SU-DHL-6 (cell line): ENCODE measurements at regions not wholly inside any gene's neighbourhood (a gene's known extent, or its start where the extent isn't known, plus 50 kb on each side); places are given as distances from the start of the nearest gene placed in this dataset.

Experiments
- CTCF ChIP-seq: fragments of 200-600 bp; sonication (generic); IDR thresholded peaks from one replicate; pipeline ENCODE4 v1.5.1; 2017; ENCODE audit warnings: antibody characterized with exemption, mild to moderate bottlenecking, low read length, moderate library complexity; ENCODE audit not compliant: insufficient read depth, poor library complexity, severe bottlenecking
- EZH2phosphoT487 ChIP-seq: fragments of 200-600 bp; sonication (generic), shearing (Covaris generic); conservative IDR thresholded peaks from 2 replicates; pipeline ENCODE4 v1.6.1; 2018; ENCODE audit warnings: mild to moderate bottlenecking, antibody characterized with exemption, low read length, moderate library complexity, mixed read lengths

- no peak for TF ChIP-seq EZH2phosphoT487
- no peak for TF ChIP-seq CTCF
These were observed 60.2 kb downstream of the PDE6H start for GRCh38 chr12:15033029-15033428.
